NCI-H526 treated with DMSO at 0.1 percent for 48 hours (cell line): ENCODE measurements at regions not wholly inside any gene's neighbourhood (a gene's known extent, or its start where the extent isn't known, plus 50 kb on each side); places are given as distances from the start of the nearest gene placed in this dataset.
A peak's percentile ranks its signal among the peaks of the same experiment; 100 is the strongest.

Experiments
- DNase-seq: peaks from one replicate; lab custom pipeline; 2025; lab: John Stamatoyannopoulos, UW

- no peak for DNase-seq
These were observed 50.3 kb upstream of the SORBS2 start for GRCh38 chr4:185862340-185862739.

- DNase-seq: no peak
These were observed 52.0 kb upstream of the SORBS2 start for GRCh38 chr4:185863946-185864345.

- DNase-seq: no peak
These were observed 53.9 kb upstream of the SORBS2 start for GRCh38 chr4:185865901-185866328.

- no peak for DNase-seq
These were observed 55.8 kb upstream of the SORBS2 start for GRCh38 chr4:185867770-185868169.

- DNase-seq: no peak
These were observed 57.0 kb upstream of the SORBS2 start for GRCh38 chr4:185868983-185869382.

GRCh38 chr4:185869427-185869826 lies 57.4 kb upstream of the SORBS2 start:
- DNase-seq: no peak

GRCh38 chr4:185870366-185870765 lies 58.4 kb upstream of the SORBS2 start:
- DNase-seq: no peak

GRCh38 chr4:185872747-185873380 lies 60.9 kb upstream of the SORBS2 start:
- no peak for DNase-seq

GRCh38 chr4:185874516-185875230 lies 62.7 kb upstream of the SORBS2 start:
- no peak for DNase-seq

- DNase-seq: peak; percentile 12
These were observed 63.4 kb upstream of the SORBS2 start for GRCh38 chr4:185875316-185875907.

- no peak for DNase-seq
These were observed 66.6 kb upstream of the SORBS2 start for GRCh38 chr4:185878633-185879032.

GRCh38 chr4:185879666-185880312 lies 67.8 kb upstream of the SORBS2 start:
- DNase-seq: no peak

- no peak for DNase-seq
These were observed 68.6 kb upstream of the SORBS2 start for GRCh38 chr4:185880571-185880970.

- DNase-seq: no peak
These were observed 69.4 kb upstream of the SORBS2 start for GRCh38 chr4:185881430-185881829.

GRCh38 chr4:185883591-185883990 lies 71.6 kb upstream of the SORBS2 start:
- no peak for DNase-seq

GRCh38 chr4:185885075-185885474 lies 73.1 kb upstream of the SORBS2 start:
- DNase-seq: no peak

GRCh38 chr4:185885604-185886003 lies 73.6 kb upstream of the SORBS2 start:
- no peak for DNase-seq

GRCh38 chr4:185886832-185887524 lies 75.0 kb upstream of the SORBS2 start:
- DNase-seq: no peak

- no peak for DNase-seq
These were observed 76.7 kb upstream of the SORBS2 start for GRCh38 chr4:185888676-185889075.

- no peak for DNase-seq
These were observed 77.6 kb upstream of the SORBS2 start for GRCh38 chr4:185889585-185889984.

- no peak for DNase-seq
These were observed 78.2 kb upstream of the SORBS2 start for GRCh38 chr4:185890196-185890595.

GRCh38 chr4:185892165-185892564 lies 80.2 kb upstream of the SORBS2 start:
- DNase-seq: no peak
